ENCODE measurements at regions not wholly inside any gene's neighbourhood (a gene's known extent, or its start where the extent isn't known, plus 50 kb on each side); places are given as distances from the start of the nearest gene placed in this dataset.

- no peak for TF ChIP-seq ZNF274 (IDR thresholded peaks at IDR 0.05; ENCODE audit: low read depth, low read length)
- TF ChIP-seq SUZ12 (IDR thresholded peaks at IDR 0.05; ENCODE audit: extremely low read depth, insufficient read depth, insufficient read length), result no peak
These were observed 696.7 kb upstream of the TBX3 start for GRCh38 chr12:115380546-115381120.

All from NT2/D1 (cell line).